SK-N-SH (cell line): ENCODE measurements at regions not wholly inside any gene's neighbourhood (a gene's known extent, or its start where the extent isn't known, plus 50 kb on each side); places are given as distances from the start of the nearest gene placed in this dataset.

Experiments
- EP300 ChIP-seq, 2 experiments: IDR thresholded peaks; 2 replicates each; pipeline versions ENCODE4 v1.4.0 to v1.6.1; 2012; ENCODE audit warnings: borderline replicate concordance in 1 of 2, low read depth in 1 of 2, low read length in 1 of 2
- FOXJ3 ChIP-seq: sonication (generic); formaldehyde crosslinking; IDR thresholded peaks from 2 replicates; pipeline ENCODE4 v1.5.1; 2020; ENCODE audit warnings: mild to moderate bottlenecking, missing genetic modification reagents
- FOXM1 ChIP-seq: IDR thresholded peaks from 2 replicates; pipeline ENCODE4 v1.4.0; 2012; ENCODE audit warnings: low read depth, mild to moderate bottlenecking
- GABPA ChIP-seq: IDR thresholded peaks from 2 replicates; pipeline ENCODE4 v1.4.0; 2012; ENCODE audit warnings: low read depth, mild to moderate bottlenecking
- GATA2 ChIP-seq: sonication (generic); formaldehyde crosslinking; IDR thresholded peaks from 2 replicates; pipeline ENCODE4 v1.5.0; 2020; ENCODE audit warnings: mild to moderate bottlenecking, missing genetic modification reagents
- IRF3 ChIP-seq: fragments of 150-350 bp; IDR thresholded peaks from 2 replicates; pipeline ENCODE4 v1.6.1; 2016; ENCODE audit warnings: mild to moderate bottlenecking, low read depth, low read length
- JUND ChIP-seq: IDR thresholded peaks from 2 replicates; pipeline ENCODE4 v1.4.0; 2012
- MAX ChIP-seq: IDR thresholded peaks from 2 replicates; pipeline ENCODE4 v1.4.0; 2012; ENCODE audit warnings: low read depth
- MEF2A ChIP-seq: IDR thresholded peaks from 2 replicates; pipeline ENCODE4 v1.4.0; 2012; ENCODE audit warnings: low read depth, borderline replicate concordance
- MXI1 ChIP-seq: IDR thresholded peaks from 2 replicates; pipeline ENCODE4 v1.6.1; 2012; ENCODE audit warnings: mild to moderate bottlenecking, low read depth, low read length, improper control_type of control experiment
- NFIC ChIP-seq: IDR thresholded peaks from 2 replicates; pipeline ENCODE4 v1.4.0; 2012; ENCODE audit warnings: borderline replicate concordance
- RCOR1 ChIP-seq: fragments of 150-350 bp; IDR thresholded peaks from 2 replicates; pipeline ENCODE4 v1.6.1; 2017; ENCODE audit warnings: antibody characterized with exemption, low read length
- REST ChIP-seq: IDR thresholded peaks from 2 replicates; pipeline ENCODE4 v1.6.1; 2012; ENCODE audit warnings: mild to moderate bottlenecking, low read depth, low read length, moderate library complexity
- RFX5 ChIP-seq: IDR thresholded peaks from 2 replicates; pipeline ENCODE4 v1.6.1; 2012; ENCODE audit warnings: mild to moderate bottlenecking, improper control_type of control experiment, low read length
- RXRA ChIP-seq: IDR thresholded peaks from 2 replicates; pipeline ENCODE4 v1.4.0; 2012; ENCODE audit warnings: low read depth, mild to moderate bottlenecking, borderline replicate concordance
- TCF12 ChIP-seq: IDR thresholded peaks from 2 replicates; pipeline ENCODE4 v1.4.0; 2012
- USF1 ChIP-seq: IDR thresholded peaks from 2 replicates; pipeline ENCODE4 v1.4.0; 2012; ENCODE audit warnings: low read depth, borderline replicate concordance
- USF2 ChIP-seq: fragments of 150-350 bp; IDR thresholded peaks from 2 replicates; pipeline ENCODE4 v1.6.1; 2017; ENCODE audit warnings: antibody characterized with exemption, low read length, low read depth, borderline replicate concordance
- YY1 ChIP-seq: IDR thresholded peaks from 2 replicates; pipeline ENCODE4 v1.4.0; 2012; ENCODE audit warnings: low read depth, mild to moderate bottlenecking

GRCh38 chr5:133702791-133703770 is 90.7 kb upstream of the FSTL4 start (continued):
- TF ChIP-seq REST (no peak), TCF12 (peak; percentile 38; the same call in 1 of the 2 replicates), MXI1 (0 out of 2 replicates have a peak, but pooled peaks have one; percentile 8), MEF2A (no peak), YY1 (no peak), RFX5 (no peak), RXRA (no peak), IRF3 (no peak), FOXJ3 (CRISPR knock-in tag) (0 out of 2 replicates have a peak, but pooled peaks have one; percentile 13), USF1 (no peak), EP300 (IDR thresholded peaks at IDR 0.05; ENCODE audit: borderline replicate concordance in 1 of 2, low read depth in 1 of 2, low read length in 1 of 2) (peak in 1 of 2 experiments; percentile 80; a peak in 2 of 4 replicates), GABPA (no peak), FOXM1 (no peak), NFIC (no peak), JUND (no peak), GATA2 (CRISPR knock-in tag) (peak; percentile 72), MAX (no peak), USF2 (no peak), RCOR1 (peak; percentile 88; the same call in 1 of the 2 replicates)
